Heart right ventricle (tissue), 16 donors: ENCODE measurements at regions not wholly inside any gene's neighbourhood (a gene's known extent, or its start where the extent isn't known, plus 50 kb on each side); places are given as distances from the start of the nearest gene placed in this dataset.

Source experiments
- ATAC-seq, 8 donors: fragments of 200-7000 bp; cut with Tn5 transposase; one replicate each; pipeline ENCODE4 v1.9.1; 2020; ENCODE audit warnings: mild to moderate bottlenecking in 8 of 8, moderate library complexity in 8 of 8, moderate number of reproducible peaks in 1 of 8
- DNase-seq, 2 donors: peaks; one replicate each; pipeline ENCODE4 v3.0.0-alpha.2; 2020
- H3K27ac ChIP-seq, 10 donors: fragments of 200-600 bp; sonication (generic) in 2 of 10; one replicate each; pipeline versions ENCODE4 v1.5.0 to v1.8.0; 2020 to 2022; ENCODE audit warnings: mild to moderate bottlenecking in 3 of 10
- H3K27me3 ChIP-seq, 7 donors: fragments of 200-600 bp; one replicate each; pipeline ENCODE4 v1.8.0; 2021 to 2022; ENCODE audit warnings: mild to moderate bottlenecking in 2 of 7
- H3K36me3 ChIP-seq, 9 donors: fragments of 200-600 bp; sonication (generic) in 1 of 9; one replicate each; pipeline versions ENCODE4 v1.5.0 to v1.8.0; 2020 to 2022; ENCODE audit warnings: mild to moderate bottlenecking in 2 of 9
- H3K4me1 ChIP-seq, 9 donors: fragments of 200-600 bp; sonication (generic) in 1 of 9; one replicate each; pipeline versions ENCODE4 v1.5.0 to v1.8.0; 2020 to 2022; ENCODE audit warnings: mild to moderate bottlenecking in 4 of 9
- H3K4me3 ChIP-seq, 10 donors: fragments of 200-600 bp; sonication (generic) in 2 of 10; one replicate each; pipeline versions ENCODE4 v1.5.0 to v1.8.0; 2020 to 2022; ENCODE audit warnings: mild to moderate bottlenecking in 7 of 10, moderate library complexity in 2 of 10
- H3K9me3 ChIP-seq, 11 donors: fragments of 200-600 bp in 10 of 11; sonication (generic) in 2 of 11; one replicate each; pipeline versions ENCODE4 v1.5.0 to v1.8.0; 2013 to 2022; ENCODE audit warnings: mild to moderate bottlenecking in 2 of 11, control low read depth in 1 of 11, moderate library complexity in 1 of 11
- WGBS, 2 donors: extraction: QIAGEN DNeasy Blood & Tissue Kit; methylation state at CpG; one replicate each; pipeline ENCODE4 v1.1.7; 2013; ENCODE audit warnings: inconsistent platforms in 1 of 2; 5-methylcytosine and 5-hydroxymethylcytosine counted together
- intact Hi-C, 10 donors: fragments of 100-400 bp; cut with DNase I; formaldehyde crosslinking; loops; one replicate each; pipeline versions ENCODE4 v1.11.1 to v1.14.2; 2022
- TF ChIP-seq, protein P1 (sequence below), 9 donors: fragments of 200-600 bp; sonication (generic) in 2 of 9; IDR thresholded peaks; one replicate each; pipeline versions ENCODE4 v1.5.0 to v1.8.0; 2021 to 2022; ENCODE audit warnings: antibody characterized with exemption in 9 of 9, mild to moderate bottlenecking in 5 of 9, moderate library complexity in 1 of 9
- donor health status: Arrhythmogenic right ventricular cardiomyopathy.
- donor health status: ischemic (EF 13 %, LVEDD 7.1; RV severe dilation, severe dysfunction).
- donor health status: healthy with polysubstance abuse.
- donor health status: DM: no; HTN: yes; CAD: no.
- donor health status: DM: no; HTN: no; CAD: no.
- donor health status: ischemic (EF 25% LVEDD 6.9; RV normal size, moderate dysfunction).
- donor health status: ischemic (EF 25% LVEDD 5.7; RV mildly dilated, moderate dysfunction).
- donor health status: healthy.
- donor health status: DM: yes; HTN: yes; CAD: no.
- donor health status: Ischemic cardiomyopathy.
- donor health status: ischemic (EF 35%, LVEDD 5.7; RV mildly dilated, moderate dysfunction).
- donor health status: nonischemic (EF 11% LVEDD 7.7; RV severe dilation, severe dysfunction).
- donor health status: DM: yes; HTN: yes; CAD: no.
- donor health status: PGD.
- donor health status: ischemic (EF 29% LVEDD 5.4; RV normal size, mild dysfunction).
- donor health status: nonischemic (EF 23%, LVEDD 6.1; RV moderate dilation, normal function).

GRCh38 chr18:67586101-67586500 lies 69.6 kb upstream of the DSEL start:
- Histone ChIP-seq H3K27me3 (no peaks in the 10 kb centered on the region), H3K36me3 (no peaks in the 10 kb centered on the region), H3K4me1 (no peaks in the 10 kb centered on the region), H3K4me3 (no peak overlapping the region), H3K27ac (no peak overlapping the region), H3K9me3 (no peaks in the 10 kb centered on the region)
- DNase-seq: no peak
- intact Hi-C loops: no loop called here
- TF ChIP-seq, protein P1, sequence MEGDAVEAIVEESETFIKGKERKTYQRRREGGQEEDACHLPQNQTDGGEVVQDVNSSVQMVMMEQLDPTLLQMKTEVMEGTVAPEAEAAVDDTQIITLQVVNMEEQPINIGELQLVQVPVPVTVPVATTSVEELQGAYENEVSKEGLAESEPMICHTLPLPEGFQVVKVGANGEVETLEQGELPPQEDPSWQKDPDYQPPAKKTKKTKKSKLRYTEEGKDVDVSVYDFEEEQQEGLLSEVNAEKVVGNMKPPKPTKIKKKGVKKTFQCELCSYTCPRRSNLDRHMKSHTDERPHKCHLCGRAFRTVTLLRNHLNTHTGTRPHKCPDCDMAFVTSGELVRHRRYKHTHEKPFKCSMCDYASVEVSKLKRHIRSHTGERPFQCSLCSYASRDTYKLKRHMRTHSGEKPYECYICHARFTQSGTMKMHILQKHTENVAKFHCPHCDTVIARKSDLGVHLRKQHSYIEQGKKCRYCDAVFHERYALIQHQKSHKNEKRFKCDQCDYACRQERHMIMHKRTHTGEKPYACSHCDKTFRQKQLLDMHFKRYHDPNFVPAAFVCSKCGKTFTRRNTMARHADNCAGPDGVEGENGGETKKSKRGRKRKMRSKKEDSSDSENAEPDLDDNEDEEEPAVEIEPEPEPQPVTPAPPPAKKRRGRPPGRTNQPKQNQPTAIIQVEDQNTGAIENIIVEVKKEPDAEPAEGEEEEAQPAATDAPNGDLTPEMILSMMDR (IDR thresholded peaks at IDR 0.05): no peak
- ATAC-seq: no peak
- WGBS, 2 donors: 51 to 65% methylated on average over 2 of the region's 2 CpGs

- intact Hi-C loops: no loop called here
- no peak overlapping the region for H3K27ac ChIP-seq
These were observed 67.1 kb upstream of the DSEL start for GRCh38 chr18:67583621-67584020.

DNA sequence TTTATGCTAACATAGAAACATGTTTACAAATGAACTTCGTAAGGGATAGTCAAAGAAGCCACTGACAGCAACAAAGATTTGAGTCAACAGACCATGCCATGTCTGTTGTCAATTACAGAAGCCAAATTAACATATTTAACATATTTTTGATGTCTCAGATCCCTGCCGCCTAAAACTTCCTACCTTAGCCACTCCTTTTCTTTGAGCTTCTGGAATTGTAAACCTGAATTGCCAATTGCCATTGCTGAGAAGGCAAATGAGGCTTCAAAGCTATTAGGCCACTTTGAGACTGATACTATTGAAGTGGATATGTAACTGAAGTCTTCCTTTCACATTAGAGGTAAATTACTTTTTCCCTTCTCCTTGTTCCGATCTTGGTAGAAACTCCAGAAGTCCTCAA lies 66.0 kb upstream of the DSEL start:
- no peaks in the 10 kb centered on the region for H3K27me3 ChIP-seq
- TF ChIP-seq, protein P1 (IDR thresholded peaks at IDR 0.05): no peak

More at GRCh38 chr18:67583621-67584020, 67.1 kb upstream of the DSEL start:
- H3K4me1 ChIP-seq: no peaks in the 10 kb centered on the region
- no peaks in the 10 kb centered on the region for H3K9me3 ChIP-seq
- ATAC-seq: no peak
- H3K36me3 ChIP-seq: no peaks in the 10 kb centered on the region
- no peak for DNase-seq
- H3K4me3 ChIP-seq: no peak overlapping the region
- no peaks in the 10 kb centered on the region for H3K27me3 ChIP-seq
- WGBS, 2 donors: 7% methylated on average over 1 of the region's 1 CpG
- TF ChIP-seq, protein P1 (IDR thresholded peaks at IDR 0.05): no peak

DNA sequence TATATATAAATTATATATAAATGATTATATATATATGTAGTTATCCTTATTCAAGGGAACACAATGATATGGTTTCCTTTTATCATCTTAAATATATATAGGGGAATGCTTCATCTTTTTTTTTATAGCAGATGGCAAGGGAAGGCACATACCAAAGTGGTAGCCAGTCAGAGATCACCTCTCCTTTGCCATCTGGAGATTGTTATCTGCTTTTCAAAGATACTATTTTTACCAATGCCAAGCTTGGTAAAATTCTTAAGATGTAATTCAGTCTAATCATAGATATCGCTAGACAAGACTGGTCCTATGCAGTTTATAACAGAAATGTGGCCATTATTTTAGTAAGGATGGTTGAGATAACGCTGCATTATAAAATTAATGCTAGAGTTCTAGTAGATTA lies 64.7 kb upstream of the DSEL start:
- H3K27me3 ChIP-seq: no peaks in the 10 kb centered on the region
- TF ChIP-seq, protein P1 (IDR thresholded peaks at IDR 0.05): no peak
- ATAC-seq: no peak
- intact Hi-C loops: no loop called here
- WGBS, 2 donors: 91 to 93% methylated on average over 2 of the region's 2 CpGs
- H3K36me3 ChIP-seq: no peaks in the 10 kb centered on the region
- no peaks in the 10 kb centered on the region for H3K9me3 ChIP-seq
- H3K4me1 ChIP-seq: no peaks in the 10 kb centered on the region
- no peak overlapping the region for H3K27ac ChIP-seq
- DNase-seq: no peak
- H3K4me3 ChIP-seq: no peak overlapping the region

More for the DNA sequence above, 66.0 kb upstream of the DSEL start:
- H3K27ac ChIP-seq: no peak overlapping the region
- no peaks in the 10 kb centered on the region for H3K4me1 ChIP-seq
- no peaks in the 10 kb centered on the region for H3K9me3 ChIP-seq
- H3K4me3 ChIP-seq: no peak overlapping the region
- ATAC-seq (no peak), DNase-seq (no peak)
- intact Hi-C loops: no loop called here
- H3K36me3 ChIP-seq: no peaks in the 10 kb centered on the region
- 45 to 46% methylated on average over 3 of the region's 3 CpGs for WGBS, 2 donors

DNA sequence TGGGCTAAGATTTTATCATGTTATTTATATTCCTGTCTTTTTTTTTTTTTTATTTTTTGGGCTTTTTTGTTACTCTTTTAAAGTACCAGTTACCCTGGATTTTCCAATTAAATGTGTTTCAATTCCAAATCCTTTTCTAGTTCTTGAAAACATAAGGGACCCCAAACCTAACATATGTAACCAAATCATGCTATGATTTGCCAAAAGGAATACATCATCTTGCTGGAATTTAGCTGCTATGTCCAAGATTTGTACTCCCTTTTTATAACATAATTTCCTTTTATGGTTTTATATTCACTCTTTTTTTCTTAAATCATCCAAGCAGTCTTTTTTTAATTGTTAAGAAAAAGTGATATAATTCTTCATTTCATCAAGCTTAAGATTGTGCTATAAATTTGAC lies 60.9 kb upstream of the DSEL start:
- no peak overlapping the region for H3K4me3 ChIP-seq
- no peaks in the 10 kb centered on the region for H3K27me3 ChIP-seq
- intact Hi-C loops: no loop called here
- no peaks in the 10 kb centered on the region for H3K4me1 ChIP-seq
- no peak overlapping the region for H3K27ac ChIP-seq
- H3K36me3 ChIP-seq: no peaks in the 10 kb centered on the region
- H3K9me3 ChIP-seq: no peaks in the 10 kb centered on the region
- DNase-seq (no peak), ATAC-seq (no peak)
- TF ChIP-seq, protein P1 (IDR thresholded peaks at IDR 0.05): no peak
